GM23338 (cell line): ENCODE measurements at regions not wholly inside any gene's neighbourhood (a gene's known extent, or its start where the extent isn't known, plus 50 kb on each side); places are given as distances from the start of the nearest gene placed in this dataset.

ENCODE experiments used
- ATAC-seq: fragments of 200-7000 bp; cut with Tn5 transposase; 3 replicates; pipeline ENCODE4 v1.9.1; 2020
- DNase-seq: peaks from one replicate; pipeline ENCODE4 v3.0.0-alpha.2; 2015; ENCODE audit warnings: low spot score
- H2AFZ ChIP-seq: fragments of 200-600 bp; sonication (generic); 2 replicates; pipeline ENCODE4 v1.8.0; 2016; ENCODE audit warnings: antibody characterized with exemption, mild to moderate bottlenecking, moderate library complexity
- H3F3A ChIP-seq: fragments of 200-600 bp; sonication (generic); replicated peaks from 2 replicates; pipeline ENCODE4 v1.8.0; 2017; ENCODE audit warnings: antibody characterized with exemption, mixed run types, low read depth
- H3K27ac ChIP-seq: fragments of 200-600 bp; sonication (generic); 2 replicates; pipeline ENCODE4 v1.6.1; 2016; ENCODE audit warnings: low read depth
- H3K27me3 ChIP-seq: fragments of 200-600 bp; sonication (generic); 2 replicates; pipeline ENCODE4 v1.8.0; 2016; ENCODE audit warnings: mild to moderate bottlenecking, mixed run types, moderate library complexity; ENCODE audit not compliant: insufficient read depth
- H3K36me3 ChIP-seq: fragments of 200-600 bp; sonication (generic); 2 replicates; pipeline ENCODE4 v1.8.0; 2016; ENCODE audit warnings: mild to moderate bottlenecking; ENCODE audit not compliant: insufficient read depth
- H3K4me1 ChIP-seq: fragments of 200-600 bp; sonication (generic); 2 replicates; pipeline ENCODE4 v1.8.0; 2016; ENCODE audit warnings: mild to moderate bottlenecking, moderate library complexity; ENCODE audit not compliant: insufficient read depth
- H3K4me2 ChIP-seq: fragments of 200-600 bp; sonication (generic); 2 replicates; pipeline ENCODE4 v1.7.1; 2017; ENCODE audit warnings: mixed run types
- H3K4me3 ChIP-seq: fragments of 200-600 bp; sonication (generic); 2 replicates; pipeline ENCODE4 v1.6.1; 2016; ENCODE audit warnings: mixed run types
- H3K79me2 ChIP-seq: fragments of 200-600 bp; sonication (generic); replicated peaks from 2 replicates; pipeline ENCODE4 v1.8.0; 2017; ENCODE audit warnings: mild to moderate bottlenecking; ENCODE audit not compliant: insufficient read depth
- H3K9me2 ChIP-seq: fragments of 200-600 bp; sonication (generic); 2 replicates; pipeline ENCODE4 v1.8.0; 2017; ENCODE audit not compliant: insufficient read depth
- H4K20me1 ChIP-seq: fragments of 200-600 bp; sonication (generic); replicated peaks from 2 replicates; pipeline ENCODE4 v1.8.0; 2017; ENCODE audit warnings: mild to moderate bottlenecking; ENCODE audit not compliant: insufficient read depth
- H3K27ac Mint-ChIP-seq: 2 replicates; pipeline ENCODE4 v1.8.0; 2020; ENCODE audit warnings: inconsistent platforms, mild to moderate bottlenecking, moderate library complexity, mixed read lengths
- H3K27me3 Mint-ChIP-seq: 3 replicates; pipeline ENCODE4 v1.8.0; 2022; ENCODE audit warnings: low read depth, mild to moderate bottlenecking, moderate library complexity, mixed read lengths, inconsistent platforms; ENCODE audit not compliant: insufficient read depth, poor library complexity
- H3K36me3 Mint-ChIP-seq: 3 replicates; pipeline ENCODE4 v1.8.0; 2021; ENCODE audit warnings: low read depth, mild to moderate bottlenecking, inconsistent platforms, moderate library complexity, mixed read lengths
- H3K4me1 Mint-ChIP-seq: 3 replicates; pipeline ENCODE4 v1.8.0; 2020; ENCODE audit warnings: mild to moderate bottlenecking, inconsistent platforms, mixed read lengths
- H3K4me3 Mint-ChIP-seq: 3 replicates; pipeline ENCODE4 v1.8.0; 2021; ENCODE audit warnings: moderate library complexity, mild to moderate bottlenecking, inconsistent platforms, mixed read lengths
- H3K9me3 Mint-ChIP-seq: 3 replicates; pipeline ENCODE4 v1.8.0; 2020; ENCODE audit warnings: moderate library complexity, mild to moderate bottlenecking, inconsistent platforms, mixed read lengths
- CREB1 ChIP-seq: fragments of 250-450 bp; sonication (Bioruptor Pico); IDR thresholded peaks from 2 replicates; pipeline ENCODE4 v1.5.0; 2020; ENCODE audit warnings: low read depth, mild to moderate bottlenecking, moderate library complexity
- EZH2phosphoT487 ChIP-seq: fragments of 200-600 bp; sonication (generic); IDR thresholded peaks from one replicate; pipeline ENCODE4 v1.8.1; 2018; ENCODE audit warnings: antibody characterized with exemption; ENCODE audit not compliant: unreplicated experiment
- NANOG ChIP-seq: IDR thresholded peaks from 2 replicates; pipeline ENCODE4 v1.6.1; 2016; ENCODE audit warnings: antibody characterized with exemption, borderline replicate concordance
- POLR2AphosphoS5 ChIP-seq: IDR thresholded peaks from 2 replicates; pipeline ENCODE4 v1.6.1; 2016; ENCODE audit warnings: antibody characterized with exemption, low read depth
- ZNF114 ChIP-seq: fragments of 250-450 bp; sonication (Bioruptor Pico); IDR thresholded peaks from 2 replicates; pipeline ENCODE4 v1.5.0; 2020; ENCODE audit warnings: mild to moderate bottlenecking, moderate library complexity
- ZNF331 ChIP-seq: fragments of 250-450 bp; sonication (Bioruptor Pico); IDR thresholded peaks from 2 replicates; pipeline ENCODE4 v1.5.0; 2020; ENCODE audit warnings: low read depth, mild to moderate bottlenecking, moderate library complexity
- TF ChIP-seq, protein P1 (sequence below): IDR thresholded peaks from one replicate; pipeline ENCODE4 v1.6.1; 2018; ENCODE audit warnings: antibody characterized with exemption; ENCODE audit not compliant: unreplicated experiment
- TF ChIP-seq, protein P2 (sequence below): fragments of 250-450 bp; sonication (Bioruptor Pico); IDR thresholded peaks from 2 replicates; pipeline ENCODE4 v1.5.0; 2020; ENCODE audit warnings: mild to moderate bottlenecking, moderate library complexity

GRCh38 chr2:105464325-105464724, 65.5 kb upstream of the FHL2 start:
- Histone ChIP-seq H3F3A (no peaks in the 10 kb centered on the region), H3K79me2 (no peaks in the 10 kb centered on the region), H3K27me3 (no peaks in the 10 kb centered on the region), H3K4me3 (no peak overlapping the region), H2AFZ (0 out of 2 replicates have a peak overlapping the region, but pooled peaks have one; percentile 80), H3K4me1 (peaks cover 15% of the 10 kb centered on the region), H3K27ac (no peak overlapping the region), H3K9me2 (no peaks in the 10 kb centered on the region), H3K36me3 (no peaks in the 10 kb centered on the region), H4K20me1 (no peaks in the 10 kb centered on the region), H3K4me2 (no peak overlapping the region)
- no peak for TF ChIP-seq ZNF114 (CRISPR knock-in tag)
- TF ChIP-seq POLR2AphosphoS5: no peak
- TF ChIP-seq, protein P1, sequence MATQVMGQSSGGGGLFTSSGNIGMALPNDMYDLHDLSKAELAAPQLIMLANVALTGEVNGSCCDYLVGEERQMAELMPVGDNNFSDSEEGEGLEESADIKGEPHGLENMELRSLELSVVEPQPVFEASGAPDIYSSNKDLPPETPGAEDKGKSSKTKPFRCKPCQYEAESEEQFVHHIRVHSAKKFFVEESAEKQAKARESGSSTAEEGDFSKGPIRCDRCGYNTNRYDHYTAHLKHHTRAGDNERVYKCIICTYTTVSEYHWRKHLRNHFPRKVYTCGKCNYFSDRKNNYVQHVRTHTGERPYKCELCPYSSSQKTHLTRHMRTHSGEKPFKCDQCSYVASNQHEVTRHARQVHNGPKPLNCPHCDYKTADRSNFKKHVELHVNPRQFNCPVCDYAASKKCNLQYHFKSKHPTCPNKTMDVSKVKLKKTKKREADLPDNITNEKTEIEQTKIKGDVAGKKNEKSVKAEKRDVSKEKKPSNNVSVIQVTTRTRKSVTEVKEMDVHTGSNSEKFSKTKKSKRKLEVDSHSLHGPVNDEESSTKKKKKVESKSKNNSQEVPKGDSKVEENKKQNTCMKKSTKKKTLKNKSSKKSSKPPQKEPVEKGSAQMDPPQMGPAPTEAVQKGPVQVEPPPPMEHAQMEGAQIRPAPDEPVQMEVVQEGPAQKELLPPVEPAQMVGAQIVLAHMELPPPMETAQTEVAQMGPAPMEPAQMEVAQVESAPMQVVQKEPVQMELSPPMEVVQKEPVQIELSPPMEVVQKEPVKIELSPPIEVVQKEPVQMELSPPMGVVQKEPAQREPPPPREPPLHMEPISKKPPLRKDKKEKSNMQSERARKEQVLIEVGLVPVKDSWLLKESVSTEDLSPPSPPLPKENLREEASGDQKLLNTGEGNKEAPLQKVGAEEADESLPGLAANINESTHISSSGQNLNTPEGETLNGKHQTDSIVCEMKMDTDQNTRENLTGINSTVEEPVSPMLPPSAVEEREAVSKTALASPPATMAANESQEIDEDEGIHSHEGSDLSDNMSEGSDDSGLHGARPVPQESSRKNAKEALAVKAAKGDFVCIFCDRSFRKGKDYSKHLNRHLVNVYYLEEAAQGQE: no peak
- no peak for TF ChIP-seq EZH2phosphoT487
- no peak for TF ChIP-seq ZNF331 (CRISPR knock-in tag)
- ATAC-seq (no peak), DNase-seq (no peak)
- Mint-ChIP-seq H3K4me3 (no peak overlapping the region), H3K4me1 (peaks cover 15% of the 10 kb centered on the region), H3K9me3 (no peaks in the 10 kb centered on the region), H3K36me3 (no peaks in the 10 kb centered on the region), H3K27me3 (peaks cover 10% of the 10 kb centered on the region), H3K27ac (no peak overlapping the region)

DNA sequence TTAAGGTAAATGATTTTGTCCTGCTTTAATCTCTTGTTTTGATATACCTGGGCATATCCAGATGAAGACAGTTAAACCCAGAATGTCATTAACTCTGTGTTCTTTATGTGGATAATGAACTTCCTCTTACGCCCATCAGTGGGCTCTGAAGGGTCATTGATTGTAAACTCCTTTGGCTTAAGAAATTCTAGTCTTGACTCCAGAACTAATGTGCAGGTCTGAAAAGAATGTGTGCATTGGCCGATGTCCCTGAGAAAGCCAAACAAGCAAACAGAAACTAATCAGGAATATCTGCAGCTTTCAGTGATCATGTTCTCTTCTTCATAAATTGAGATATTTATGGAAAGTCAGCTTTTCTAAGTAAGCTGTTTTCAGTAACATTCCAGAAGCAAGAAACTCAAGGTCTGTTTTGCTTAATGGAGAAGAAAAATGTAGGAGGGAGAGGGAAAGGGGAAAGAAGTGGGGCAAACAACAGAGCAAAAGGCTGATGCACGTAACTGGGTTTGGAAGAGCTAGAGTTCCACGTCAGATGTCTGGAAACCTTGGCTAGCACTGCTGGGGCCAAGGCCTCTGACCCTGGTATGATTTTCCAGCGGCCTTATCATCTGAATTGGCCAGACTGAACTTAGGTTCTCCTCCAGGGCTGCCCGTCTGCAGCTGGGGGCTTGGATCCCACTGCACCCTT, 61.3 kb upstream of the FHL2 start:
- Histone ChIP-seq H3K4me1 (no peaks in the 10 kb centered on the region), H3F3A (no peaks in the 10 kb centered on the region), H3K4me3 (no peak overlapping the region), H3K9me2 (no peaks in the 10 kb centered on the region), H3K4me2 (no peak overlapping the region), H4K20me1 (no peaks in the 10 kb centered on the region), H3K36me3 (no peaks in the 10 kb centered on the region), H3K79me2 (no peaks in the 10 kb centered on the region), H3K27ac (no peak overlapping the region), H2AFZ (peak overlapping the region; percentile 28; the same call in 1 of the 2 replicates), H3K27me3 (no peaks in the 10 kb centered on the region)
- H3K27ac Mint-ChIP-seq: no peak overlapping the region
- ATAC-seq (no peak), DNase-seq (no peak)
- peaks cover 2% of the 10 kb centered on the region; the same call in 1 of the 3 replicates for H3K4me1 Mint-ChIP-seq
- H3K27me3 Mint-ChIP-seq: peaks cover 2% of the 10 kb centered on the region
- no peak overlapping the region for H3K4me3 Mint-ChIP-seq
- H3K9me3 Mint-ChIP-seq: no peaks in the 10 kb centered on the region
- no peaks in the 10 kb centered on the region for H3K36me3 Mint-ChIP-seq
- TF ChIP-seq, protein P1: no peak
- TF ChIP-seq, protein P2, sequence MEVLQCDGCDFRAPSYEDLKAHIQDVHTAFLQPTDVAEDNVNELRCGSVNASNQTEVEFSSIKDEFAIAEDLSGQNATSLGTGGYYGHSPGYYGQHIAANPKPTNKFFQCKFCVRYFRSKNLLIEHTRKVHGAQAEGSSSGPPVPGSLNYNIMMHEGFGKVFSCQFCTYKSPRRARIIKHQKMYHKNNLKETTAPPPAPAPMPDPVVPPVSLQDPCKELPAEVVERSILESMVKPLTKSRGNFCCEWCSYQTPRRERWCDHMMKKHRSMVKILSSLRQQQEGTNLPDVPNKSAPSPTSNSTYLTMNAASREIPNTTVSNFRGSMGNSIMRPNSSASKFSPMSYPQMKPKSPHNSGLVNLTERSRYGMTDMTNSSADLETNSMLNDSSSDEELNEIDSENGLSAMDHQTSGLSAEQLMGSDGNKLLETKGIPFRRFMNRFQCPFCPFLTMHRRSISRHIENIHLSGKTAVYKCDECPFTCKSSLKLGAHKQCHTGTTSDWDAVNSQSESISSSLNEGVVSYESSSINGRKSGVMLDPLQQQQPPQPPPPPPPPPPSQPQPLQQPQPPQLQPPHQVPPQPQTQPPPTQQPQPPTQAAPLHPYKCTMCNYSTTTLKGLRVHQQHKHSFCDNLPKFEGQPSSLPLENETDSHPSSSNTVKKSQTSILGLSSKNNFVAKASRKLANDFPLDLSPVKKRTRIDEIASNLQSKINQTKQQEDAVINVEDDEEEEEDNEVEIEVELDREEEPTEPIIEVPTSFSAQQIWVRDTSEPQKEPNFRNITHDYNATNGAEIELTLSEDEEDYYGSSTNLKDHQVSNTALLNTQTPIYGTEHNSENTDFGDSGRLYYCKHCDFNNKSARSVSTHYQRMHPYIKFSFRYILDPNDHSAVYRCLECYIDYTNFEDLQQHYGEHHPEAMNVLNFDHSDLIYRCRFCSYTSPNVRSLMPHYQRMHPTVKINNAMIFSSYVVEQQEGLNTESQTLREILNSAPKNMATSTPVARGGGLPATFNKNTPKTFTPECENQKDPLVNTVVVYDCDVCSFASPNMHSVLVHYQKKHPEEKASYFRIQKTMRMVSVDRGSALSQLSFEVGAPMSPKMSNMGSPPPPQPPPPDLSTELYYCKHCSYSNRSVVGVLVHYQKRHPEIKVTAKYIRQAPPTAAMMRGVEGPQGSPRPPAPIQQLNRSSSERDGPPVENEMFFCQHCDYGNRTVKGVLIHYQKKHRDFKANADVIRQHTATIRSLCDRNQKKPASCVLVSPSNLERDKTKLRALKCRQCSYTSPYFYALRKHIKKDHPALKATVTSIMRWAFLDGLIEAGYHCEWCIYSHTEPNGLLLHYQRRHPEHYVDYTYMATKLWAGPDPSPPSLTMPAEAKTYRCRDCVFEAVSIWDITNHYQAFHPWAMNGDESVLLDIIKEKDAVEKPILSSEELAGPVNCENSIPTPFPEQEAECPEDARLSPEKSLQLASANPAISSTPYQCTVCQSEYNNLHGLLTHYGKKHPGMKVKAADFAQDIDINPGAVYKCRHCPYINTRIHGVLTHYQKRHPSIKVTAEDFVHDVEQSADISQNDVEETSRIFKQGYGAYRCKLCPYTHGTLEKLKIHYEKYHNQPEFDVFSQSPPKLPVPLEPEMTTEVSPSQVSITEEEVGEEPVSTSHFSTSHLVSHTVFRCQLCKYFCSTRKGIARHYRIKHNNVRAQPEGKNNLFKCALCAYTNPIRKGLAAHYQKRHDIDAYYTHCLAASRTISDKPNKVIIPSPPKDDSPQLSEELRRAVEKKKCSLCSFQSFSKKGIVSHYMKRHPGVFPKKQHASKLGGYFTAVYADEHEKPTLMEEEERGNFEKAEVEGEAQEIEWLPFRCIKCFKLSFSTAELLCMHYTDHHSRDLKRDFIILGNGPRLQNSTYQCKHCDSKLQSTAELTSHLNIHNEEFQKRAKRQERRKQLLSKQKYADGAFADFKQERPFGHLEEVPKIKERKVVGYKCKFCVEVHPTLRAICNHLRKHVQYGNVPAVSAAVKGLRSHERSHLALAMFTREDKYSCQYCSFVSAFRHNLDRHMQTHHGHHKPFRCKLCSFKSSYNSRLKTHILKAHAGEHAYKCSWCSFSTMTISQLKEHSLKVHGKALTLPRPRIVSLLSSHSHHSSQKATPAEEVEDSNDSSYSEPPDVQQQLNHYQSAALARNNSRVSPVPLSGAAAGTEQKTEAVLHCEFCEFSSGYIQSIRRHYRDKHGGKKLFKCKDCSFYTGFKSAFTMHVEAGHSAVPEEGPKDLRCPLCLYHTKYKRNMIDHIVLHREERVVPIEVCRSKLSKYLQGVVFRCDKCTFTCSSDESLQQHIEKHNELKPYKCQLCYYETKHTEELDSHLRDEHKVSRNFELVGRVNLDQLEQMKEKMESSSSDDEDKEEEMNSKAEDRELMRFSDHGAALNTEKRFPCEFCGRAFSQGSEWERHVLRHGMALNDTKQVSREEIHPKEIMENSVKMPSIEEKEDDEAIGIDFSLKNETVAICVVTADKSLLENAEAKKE: no peak
- no peak for TF ChIP-seq ZNF331 (CRISPR knock-in tag)
- no peak for TF ChIP-seq CREB1 (CRISPR knock-in tag)
- no peak for TF ChIP-seq NANOG
